ENCODE measurements at regions not wholly inside any gene's neighbourhood (a gene's known extent, or its start where the extent isn't known, plus 50 kb on each side); places are given as distances from the start of the nearest gene placed in this dataset.

- no peak overlapping the region for H3K9ac ChIP-seq (ENCODE audit: insufficient read depth, low read depth, low read length)
- intact Hi-C loops (cut with micrococcal nuclease; ENCODE audit: unreplicated experiment) (no loop called here), in situ Hi-C loops (cut with HindIII; ENCODE audit: extremely low pct_ligation_motif_present, low pct_unique_long_range_greater_than_20kb) (no loop called here)
- FAIRE-seq (no peak), DNase-seq (ENCODE audit: low spot score) (no peak), ATAC-seq (no peak)
- ChIA-PET CTCF (ENCODE audit: low intra/inter-chr PET ratio, low total read pairs) (no interaction called here), POLR2A (no interaction called here)
- H3K27ac ChIP-seq (ENCODE audit: extremely low read length, insufficient read depth, low read length) = no peak overlapping the region
- no peaks in the 10 kb centered on the region for H3K36me3 ChIP-seq (replicated peaks in 1 of 2; ENCODE audit: control insufficient read depth in 1 of 2, insufficient read depth in 2 of 2, low read length in 2 of 2)
- H4K20me1 ChIP-seq (ENCODE audit: insufficient read depth, low read length) = no peaks in the 10 kb centered on the region
- TF ChIP-seq ZNF724P (CRISPR knock-in tag; IDR thresholded peaks at IDR 0.05; ENCODE audit: borderline replicate concordance) = no peak
- TF ChIP-seq HNF4G (IDR thresholded peaks at IDR 0.05; ENCODE audit: borderline replicate concordance, low read depth, low read length) = no peak
- no peak for TF ChIP-seq HNF4G (CRISPR knock-in tag; IDR thresholded peaks at IDR 0.05; ENCODE audit: borderline replicate concordance, low read depth)
- no peak for TF ChIP-seq BATF2 (CRISPR knock-in tag; IDR thresholded peaks at IDR 0.05)
- TF ChIP-seq SMYD3 (CRISPR knock-in tag; IDR thresholded peaks at IDR 0.05) = no peak
- TF ChIP-seq ZNF124 (CRISPR knock-in tag; IDR thresholded peaks at IDR 0.05) = no peak
- H2AFZ ChIP-seq (ENCODE audit: low read length) = no peak overlapping the region
- no peaks in the 10 kb centered on the region for H3K79me2 ChIP-seq (ENCODE audit: insufficient read depth, low read length)
- no peak overlapping the region for H3K4me2 ChIP-seq (ENCODE audit: low read depth, low read length)
- no peaks in the 10 kb centered on the region; a peak in 1 of 5 replicates for H3K27me3 ChIP-seq (ENCODE audit: control insufficient read depth in 1 of 2, insufficient read depth in 2 of 2, low read length in 2 of 2)
- no peaks in the 10 kb centered on the region for H3K9me3 ChIP-seq (ENCODE audit: low read length)
- BruUV-seq (replicated peaks) = no TSS peak
- WGBS (ENCODE audit: low lambda C conversion rate) = 31% methylated on average over 4 of the region's 4 CpGs
- H3K4me1 ChIP-seq (ENCODE audit: insufficient read depth, low read length) = no peaks in the 10 kb centered on the region
- H3K4me3 ChIP-seq (replicated peaks in 1 of 3; ENCODE audit: insufficient read depth in 1 of 3, low read depth in 2 of 3, low read length in 3 of 3) = no peak overlapping the region
Observed at GRCh38 chr6:10128721-10129120, 286.2 kb downstream of the TFAP2A start.

GRCh38 chr6:10122164-10122563 lies 292.7 kb downstream of the TFAP2A start:
- no peak overlapping the region for H3K27ac ChIP-seq (ENCODE audit: extremely low read length, insufficient read depth, low read length)
- 24% methylated on average over 1 of the region's 1 CpG for WGBS (ENCODE audit: low lambda C conversion rate)
- CTCF ChIA-PET (ENCODE audit: low intra/inter-chr PET ratio, low total read pairs) = no interaction called here
- BruUV-seq (replicated peaks) = no TSS peak
- H3K36me3 ChIP-seq (replicated peaks in 1 of 2; ENCODE audit: control insufficient read depth in 1 of 2, insufficient read depth in 2 of 2, low read length in 2 of 2) = no peaks in the 10 kb centered on the region
- H3K4me2 ChIP-seq (ENCODE audit: low read depth, low read length) = no peak overlapping the region
- H3K4me3 ChIP-seq (replicated peaks in 1 of 3; ENCODE audit: insufficient read depth in 1 of 3, low read depth in 2 of 3, low read length in 3 of 3) = no peak overlapping the region
- in situ Hi-C loops (cut with HindIII; ENCODE audit: extremely low pct_ligation_motif_present, low pct_unique_long_range_greater_than_20kb) = no loop called here
- H3K9me3 ChIP-seq (ENCODE audit: low read length) = no peaks in the 10 kb centered on the region
- intact Hi-C loops (cut with micrococcal nuclease; ENCODE audit: unreplicated experiment) = no loop called here
- H2AFZ ChIP-seq (ENCODE audit: low read length) = no peak overlapping the region
- no peaks in the 10 kb centered on the region for H3K79me2 ChIP-seq (ENCODE audit: insufficient read depth, low read length)
- H4K20me1 ChIP-seq (ENCODE audit: insufficient read depth, low read length) = no peaks in the 10 kb centered on the region
- DNase-seq (ENCODE audit: low spot score) = no peak
- no peaks in the 10 kb centered on the region; a peak in 2 of 5 replicates for H3K27me3 ChIP-seq (ENCODE audit: control insufficient read depth in 1 of 2, insufficient read depth in 2 of 2, low read length in 2 of 2)
- ATAC-seq = no peak
- TF ChIP-seq TIGD3 (CRISPR knock-in tag; IDR thresholded peaks at IDR 0.05; ENCODE audit: borderline replicate concordance) = no peak
- TF ChIP-seq ZMAT3 (CRISPR knock-in tag; conservative IDR thresholded peaks at IDR 0.05) = no peak
- TF ChIP-seq SMAD1 (CRISPR knock-in tag; IDR thresholded peaks at IDR 0.05; ENCODE audit: borderline replicate concordance, low read depth) = no peak
- no peak for TF ChIP-seq MIER3 (CRISPR knock-in tag; IDR thresholded peaks at IDR 0.05; ENCODE audit: borderline replicate concordance)
- no peak for TF ChIP-seq NR2C2 (CRISPR knock-in tag; IDR thresholded peaks at IDR 0.05; ENCODE audit: borderline replicate concordance)
- no peak for TF ChIP-seq ZNF576 (CRISPR knock-in tag; IDR thresholded peaks at IDR 0.05)
- no peak for TF ChIP-seq CHCHD3 (CRISPR knock-in tag; IDR thresholded peaks at IDR 0.05)
- TF ChIP-seq SP1 (IDR thresholded peaks at IDR 0.05) = no peak
- no peak for TF ChIP-seq SP1 (CRISPR knock-in tag; IDR thresholded peaks at IDR 0.05)
- no peak for TF ChIP-seq GABPA (IDR thresholded peaks at IDR 0.05; ENCODE audit: low read depth, low read length)
- no peak for TF ChIP-seq GABPA (CRISPR knock-in tag; IDR thresholded peaks at IDR 0.05; ENCODE audit: low read depth)
- TF ChIP-seq TMF1 (CRISPR knock-in tag; IDR thresholded peaks at IDR 0.05; ENCODE audit: low read depth) = no peak
- no peak for TF ChIP-seq ZNF775 (CRISPR knock-in tag; IDR thresholded peaks at IDR 0.05; ENCODE audit: borderline replicate concordance)
- no peak for TF ChIP-seq NKX3-1 (CRISPR knock-in tag; IDR thresholded peaks at IDR 0.05)
- TF ChIP-seq ZNF75D (CRISPR knock-in tag; IDR thresholded peaks at IDR 0.05; ENCODE audit: borderline replicate concordance) = no peak
- H3K9ac ChIP-seq (ENCODE audit: insufficient read depth, low read depth, low read length) = no peak overlapping the region
- POLR2A ChIA-PET = no interaction called here
- no peaks in the 10 kb centered on the region for H3K4me1 ChIP-seq (ENCODE audit: insufficient read depth, low read length)
- no peak for FAIRE-seq

Data from HepG2 (cell line).